Thyroid gland (tissue), 4 donors: ENCODE measurements at regions not wholly inside any gene's neighbourhood (a gene's known extent, or its start where the extent isn't known, plus 50 kb on each side); places are given as distances from the start of the nearest gene placed in this dataset.

Source experiments
- DNase-seq, 2 donors: peaks; one replicate each; pipeline ENCODE4 v3.0.0-alpha.2; 2019
- H3K27ac ChIP-seq, 3 donors: fragments of 200-600 bp; sonication (generic); 1 replicate in 2 of 3; 2 replicates in 1 of 3; pipeline ENCODE4 v1.5.1; 2016 to 2019; ENCODE audit warnings: mild to moderate bottlenecking in 1 of 3, moderate library complexity in 1 of 3
- H3K27me3 ChIP-seq: fragments of 200-600 bp; sonication (generic); one replicate; pipeline ENCODE4 v1.5.1; 2019
- H3K36me3 ChIP-seq, 2 donors: fragments of 200-600 bp; sonication (generic); one replicate each; pipeline ENCODE4 v1.5.1; 2016 to 2019
- H3K4me1 ChIP-seq, 2 donors: fragments of 200-600 bp; sonication (generic); one replicate each; pipeline ENCODE4 v1.5.1; 2017 to 2019
- H3K4me3 ChIP-seq, 3 donors: fragments of 200-600 bp; sonication (generic); replicated peaks in 1 of 3; 1 replicate in 2 of 3; 2 replicates in 1 of 3; pipeline ENCODE4 v1.5.1; 2016; ENCODE audit warnings: mild to moderate bottlenecking in 1 of 3
- H3K9me3 ChIP-seq: fragments of 200-600 bp; sonication (generic); one replicate; pipeline ENCODE4 v1.5.1; 2017
- CTCF ChIP-seq, 6 experiments: fragments of 200-600 bp in 3 of 6; fragments of 450-650 bp in 3 of 6; sonication (generic) in 3 of 6; IDR thresholded peaks; one replicate each; pipeline ENCODE4 v1.5.1; 2016 to 2019; ENCODE audit warnings: antibody characterized with exemption in 6 of 6, mild to moderate bottlenecking in 2 of 6, inconsistent platforms in 1 of 6, moderate library complexity in 1 of 6
- POLR2A ChIP-seq, 2 donors: fragments of 450-650 bp; IDR thresholded peaks; one replicate each; pipeline ENCODE4 v1.6.1; 2017; ENCODE audit warnings: antibody characterized with exemption in 2 of 2, mild to moderate bottlenecking in 2 of 2, moderate library complexity in 1 of 2
- WGBS, 2 donors: methylation state at CpG; one replicate each; pipeline ENCODE4 v1.1.5; 2017; 5-methylcytosine and 5-hydroxymethylcytosine counted together
- intact Hi-C: fragments of 100-400 bp; cut with DNase I; formaldehyde crosslinking; loops from one replicate; pipeline ENCODE4 v1.15.1; 2023

GRCh38 chrX:42129022-42129940, 205.9 kb upstream of the CASK start:
- Histone ChIP-seq H3K27me3 (no peaks in the 10 kb centered on the region), H3K4me3 (no peak overlapping the region), H3K9me3 (no peaks in the 10 kb centered on the region), H3K27ac (no peak overlapping the region), H3K4me1 (no peaks in the 10 kb centered on the region), H3K36me3 (no peaks in the 10 kb centered on the region)
- no peak for DNase-seq
- no peak for TF ChIP-seq CTCF (IDR thresholded peaks at IDR 0.05)
- TF ChIP-seq POLR2A (IDR thresholded peaks at IDR 0.05), result no peak
- intact Hi-C loops, result no loop called here
- 79 to 89% methylated on average over 3 of the region's 3 CpGs for WGBS, 2 donors

GRCh38 chrX:42128587-42128986, 205.2 kb upstream of the CASK start:
- Histone ChIP-seq H3K36me3 (no peaks in the 10 kb centered on the region), H3K4me3 (no peak overlapping the region), H3K4me1 (no peaks in the 10 kb centered on the region), H3K27ac (no peak overlapping the region), H3K27me3 (no peaks in the 10 kb centered on the region), H3K9me3 (no peaks in the 10 kb centered on the region)
- intact Hi-C loops, result no loop called here
- TF ChIP-seq POLR2A (IDR thresholded peaks at IDR 0.05) (no peak), CTCF (IDR thresholded peaks at IDR 0.05) (no peak)
- WGBS, 2 donors, result 34 to 53% methylated on average over 4 of the region's 4 CpGs
- DNase-seq, result no peak

DNA sequence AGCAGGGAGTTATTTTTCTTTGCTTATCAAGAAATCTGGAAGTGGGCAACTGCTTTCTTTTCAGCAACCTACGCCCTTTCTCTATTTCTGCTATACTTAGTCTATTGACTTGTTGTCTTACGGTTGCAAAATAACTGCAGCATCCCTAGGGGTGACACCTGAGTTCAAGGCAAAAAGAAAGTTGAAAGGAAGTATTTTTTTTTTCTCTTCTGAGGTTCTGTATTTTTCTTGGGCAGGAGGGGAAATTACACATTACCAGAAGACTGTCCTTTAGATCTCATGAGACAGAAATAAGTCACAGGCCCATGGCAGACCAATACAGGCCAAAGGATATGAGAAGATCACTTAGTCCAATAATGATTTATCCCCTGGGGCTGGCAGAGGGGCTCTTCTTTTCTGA, 204.7 kb upstream of the CASK start:
- Histone ChIP-seq H3K4me3 (no peak overlapping the region), H3K9me3 (no peaks in the 10 kb centered on the region), H3K27me3 (no peaks in the 10 kb centered on the region), H3K27ac (no peak overlapping the region), H3K4me1 (no peaks in the 10 kb centered on the region), H3K36me3 (no peaks in the 10 kb centered on the region)
- DNase-seq, result no peak
- 83 to 86% methylated on average over 2 of the region's 2 CpGs for WGBS, 2 donors
- intact Hi-C loops, result no loop called here
- no peak for TF ChIP-seq CTCF (IDR thresholded peaks at IDR 0.05)

DNA sequence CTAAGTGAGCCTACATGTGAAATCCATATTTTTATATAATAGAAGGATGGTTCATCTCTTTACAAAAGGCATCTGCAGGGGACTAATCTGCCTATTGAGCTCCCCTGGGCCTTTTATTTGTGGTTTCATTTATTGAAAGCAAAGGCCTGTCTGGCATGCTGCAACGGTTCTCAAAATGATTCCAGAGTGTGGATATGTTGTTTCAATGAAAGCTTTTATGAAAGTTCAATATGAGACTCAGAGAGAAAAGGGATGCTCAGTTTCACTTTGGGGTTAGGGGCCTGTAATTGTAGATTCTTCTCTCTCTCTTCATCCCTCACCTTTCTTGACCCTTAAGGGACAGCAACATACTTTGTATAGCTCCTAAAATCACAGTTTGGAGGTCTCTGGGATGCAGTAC, 204.2 kb upstream of the CASK start:
- WGBS, 2 donors, result 36 to 45% methylated on average over 1 of the region's 1 CpG
- intact Hi-C loops, result no loop called here
- H3K9me3 ChIP-seq, result no peaks in the 10 kb centered on the region
- H3K36me3 ChIP-seq, result no peaks in the 10 kb centered on the region
- H3K4me3 ChIP-seq, result no peak overlapping the region
- no peak for TF ChIP-seq CTCF (IDR thresholded peaks at IDR 0.05)
- no peak for TF ChIP-seq POLR2A (IDR thresholded peaks at IDR 0.05)
- H3K27ac ChIP-seq, result no peak overlapping the region
- no peak for DNase-seq
- H3K27me3 ChIP-seq, result no peaks in the 10 kb centered on the region
- H3K4me1 ChIP-seq, result no peaks in the 10 kb centered on the region

DNA sequence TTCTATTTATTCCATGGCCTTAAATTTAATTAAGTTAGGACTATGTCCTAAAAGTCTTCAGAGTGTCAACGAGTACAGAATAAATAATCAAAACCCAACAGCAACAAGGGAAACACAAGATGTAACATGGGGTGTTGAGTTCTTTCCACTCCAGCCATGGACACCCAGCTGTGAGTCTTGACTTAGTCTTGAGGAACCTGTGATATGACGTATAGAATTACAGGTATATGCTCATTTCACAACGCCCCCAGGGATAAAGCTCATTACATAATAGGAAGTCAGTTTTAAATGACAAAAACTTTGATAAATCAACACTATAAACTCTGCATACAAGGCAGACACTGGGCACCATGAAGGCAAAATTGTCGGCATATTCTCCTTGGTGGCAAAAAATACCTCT, 200.0 kb upstream of the CASK start:
- no peaks in the 10 kb centered on the region for H3K9me3 ChIP-seq
- H3K27me3 ChIP-seq, result no peaks in the 10 kb centered on the region
- H3K36me3 ChIP-seq, result no peaks in the 10 kb centered on the region
- H3K4me1 ChIP-seq, result no peaks in the 10 kb centered on the region
- no peak for TF ChIP-seq CTCF (IDR thresholded peaks at IDR 0.05)
- TF ChIP-seq POLR2A (IDR thresholded peaks at IDR 0.05), result no peak
- intact Hi-C loops, result no loop called here
- 85 to 91% methylated on average over 4 of the region's 4 CpGs for WGBS, 2 donors
- H3K27ac ChIP-seq, result no peak overlapping the region
- no peak for DNase-seq
- H3K4me3 ChIP-seq, result no peak overlapping the region
